Tibial nerve (tissue), 4 donors: ENCODE measurements at regions not wholly inside any gene's neighbourhood (a gene's known extent, or its start where the extent isn't known, plus 50 kb on each side); places are given as distances from the start of the nearest gene placed in this dataset.

Experiments used
- DNase-seq, 2 donors: peaks; one replicate each; pipeline ENCODE4 v3.0.0-alpha.2; 2019; ENCODE audit warnings: low spot score in 2 of 2
- H3K27ac ChIP-seq, 4 donors: fragments of 200-600 bp; sonication (generic) in 3 of 4; one replicate each; pipeline ENCODE4 v1.5.1; 2017 to 2019; ENCODE audit warnings: mild to moderate bottlenecking in 1 of 4
- H3K27me3 ChIP-seq, 2 donors: fragments of 200-600 bp; sonication (generic) in 1 of 2; one replicate each; pipeline versions ENCODE4 v1.5.1 to v1.6.0; 2017 to 2019
- H3K36me3 ChIP-seq, 3 donors: fragments of 200-600 bp; sonication (generic); one replicate each; pipeline ENCODE4 v1.5.1; 2018 to 2019
- H3K4me1 ChIP-seq, 4 donors: fragments of 200-600 bp; sonication (generic) in 3 of 4; one replicate each; pipeline ENCODE4 v1.5.1; 2017 to 2019
- H3K4me3 ChIP-seq, 4 donors: fragments of 200-600 bp; sonication (generic) in 3 of 4; one replicate each; pipeline ENCODE4 v1.5.1; 2017 to 2019; ENCODE audit warnings: mild to moderate bottlenecking in 1 of 4, moderate library complexity in 1 of 4
- H3K9me3 ChIP-seq, 4 donors: fragments of 200-600 bp; sonication (generic) in 3 of 4; one replicate each; pipeline ENCODE4 v1.5.1; 2017 to 2019
- CTCF ChIP-seq, 5 experiments: fragments of 200-600 bp in 3 of 5; fragments of 450-650 bp in 2 of 5; sonication (generic) in 3 of 5; IDR thresholded peaks; one replicate each; pipeline ENCODE4 v1.5.1; 2016 to 2019; ENCODE audit warnings: antibody characterized with exemption in 5 of 5, mild to moderate bottlenecking in 3 of 5, moderate library complexity in 2 of 5
- EP300 ChIP-seq, 2 donors: sonication (generic); formaldehyde crosslinking; IDR thresholded peaks; one replicate each; pipeline ENCODE4 v1.6.1; 2017; ENCODE audit warnings: antibody characterized with exemption in 2 of 2, mild to moderate bottlenecking in 1 of 2
- POLR2A ChIP-seq, 2 donors: fragments of 450-650 bp; IDR thresholded peaks; one replicate each; pipeline ENCODE4 v1.6.1; 2017; ENCODE audit warnings: antibody characterized with exemption in 2 of 2, mild to moderate bottlenecking in 2 of 2, moderate library complexity in 2 of 2
- WGBS, 2 donors: methylation state at CpG; one replicate each; pipeline ENCODE4 v1.1.5; 2018; 5-methylcytosine and 5-hydroxymethylcytosine counted together

GRCh38 chr21:19402870-19403269, 999.3 kb upstream of the TMPRSS15 start:
- no peak for DNase-seq
- H3K4me3 ChIP-seq, result no peak overlapping the region
- H3K4me1 ChIP-seq, result no peaks in the 10 kb centered on the region
- TF ChIP-seq CTCF (IDR thresholded peaks at IDR 0.05) (no peak), POLR2A (IDR thresholded peaks at IDR 0.05) (no peak), EP300 (IDR thresholded peaks at IDR 0.05) (no peak)
- no peaks in the 10 kb centered on the region for H3K9me3 ChIP-seq
- H3K27ac ChIP-seq, result no peak overlapping the region
- H3K36me3 ChIP-seq, result no peaks in the 10 kb centered on the region
- H3K27me3 ChIP-seq, result no peaks in the 10 kb centered on the region

- Histone ChIP-seq H3K27me3 (no peaks in the 10 kb centered on the region), H3K36me3 (no peaks in the 10 kb centered on the region), H3K9me3 (no peaks in the 10 kb centered on the region), H3K4me3 (no peak overlapping the region), H3K4me1 (no peaks in the 10 kb centered on the region), H3K27ac (no peak overlapping the region)
- TF ChIP-seq EP300 (IDR thresholded peaks at IDR 0.05), result no peak
- TF ChIP-seq POLR2A (IDR thresholded peaks at IDR 0.05), result no peak
- TF ChIP-seq CTCF (IDR thresholded peaks at IDR 0.05), result no peak
- WGBS, 2 donors, result 76 to 81% methylated on average over 2 of the region's 2 CpGs
- DNase-seq, result no peak
These were observed 1001.7 kb upstream of the TMPRSS15 start for GRCh38 chr21:19405326-19405725.

GRCh38 chr21:19420565-19420964, 1017.0 kb upstream of the TMPRSS15 start:
- no peak for TF ChIP-seq POLR2A (IDR thresholded peaks at IDR 0.05)
- TF ChIP-seq CTCF (IDR thresholded peaks at IDR 0.05), result no peak
- no peak for TF ChIP-seq EP300 (IDR thresholded peaks at IDR 0.05)
- 50% methylated on average over 3 of the region's 3 CpGs for WGBS, 2 donors
- DNase-seq, result no peak
- no peaks in the 10 kb centered on the region for H3K36me3 ChIP-seq
- no peaks in the 10 kb centered on the region for H3K27me3 ChIP-seq
- H3K27ac ChIP-seq, result no peak overlapping the region
- H3K4me1 ChIP-seq, result no peaks in the 10 kb centered on the region
- H3K4me3 ChIP-seq, result no peak overlapping the region
- peaks cover 0 to 11% (median 0%) of the 10 kb centered on the region in 4 donors for H3K9me3 ChIP-seq

- no peaks in the 10 kb centered on the region for H3K36me3 ChIP-seq
- no peak for DNase-seq
- no peaks in the 10 kb centered on the region for H3K27me3 ChIP-seq
- TF ChIP-seq POLR2A (IDR thresholded peaks at IDR 0.05) (no peak), CTCF (IDR thresholded peaks at IDR 0.05) (no peak), EP300 (IDR thresholded peaks at IDR 0.05) (no peak)
- H3K27ac ChIP-seq, result no peak overlapping the region
- H3K4me3 ChIP-seq, result no peak overlapping the region
- 78 to 82% methylated on average over 4 of the region's 4 CpGs for WGBS, 2 donors
- peaks cover 0 to 16% (median 0%) of the 10 kb centered on the region in 4 donors for H3K9me3 ChIP-seq
- H3K4me1 ChIP-seq, result no peaks in the 10 kb centered on the region
These were observed 1030.0 kb upstream of the TMPRSS15 start for GRCh38 chr21:19433623-19434022.

GRCh38 chr21:19440792-19441655, 1037.4 kb upstream of the TMPRSS15 start:
- Histone ChIP-seq H3K27me3 (no peaks in the 10 kb centered on the region), H3K27ac (no peak overlapping the region), H3K4me3 (no peak overlapping the region), H3K36me3 (no peaks in the 10 kb centered on the region), H3K9me3 (no peaks in the 10 kb centered on the region), H3K4me1 (no peaks in the 10 kb centered on the region)
- no peak for DNase-seq
- 58 to 67% methylated on average over 10 of the region's 10 CpGs for WGBS, 2 donors
- TF ChIP-seq POLR2A (IDR thresholded peaks at IDR 0.05) (no peak), EP300 (IDR thresholded peaks at IDR 0.05) (no peak), CTCF (IDR thresholded peaks at IDR 0.05) (no peak)
